Stimulated activated CD8-positive, alpha-beta memory T cell treated with anti-CD3 and anti-CD28 coated beads, Interleukin-7, amount 100 ng/mL, for 48 hours (primary cell): ENCODE measurements at regions not wholly inside any gene's neighbourhood (a gene's known extent, or its start where the extent isn't known, plus 50 kb on each side); places are given as distances from the start of the nearest gene placed in this dataset.
A peak's percentile ranks its signal among the peaks of the same experiment; 100 is the strongest.
"Not testable (repeated sequence)": the region's sequence is repeated elsewhere in the genome, so short reads cannot be mapped to it uniquely, and the experiment has no call there.

Source experiments
- DNase-seq, 2 donors: peaks; one replicate each; pipeline ENCODE4 v3.0.0-alpha.2; 2020; ENCODE audit warnings: low read depth in 1 of 2; ENCODE audit errors: extremely low read depth in 1 of 2

- DNase-seq: no peak
Observed at GRCh38 chr18:56445422-56445821, 193.0 kb downstream of the TXNL1 start.

GRCh38 chr18:56444201-56444600, 194.2 kb downstream of the TXNL1 start:
- no peak for DNase-seq

- no peak for DNase-seq
Observed at GRCh38 chr18:56443166-56443907, 195.1 kb downstream of the TXNL1 start.

- not testable (repeated sequence) for DNase-seq
Observed at GRCh38 chr18:56438480-56438879, 199.9 kb downstream of the TXNL1 start.

GRCh38 chr18:56436651-56437050, 201.7 kb downstream of the TXNL1 start:
- DNase-seq: no peak

- DNase-seq: no peak
Observed at GRCh38 chr18:56433919-56434318, 204.5 kb downstream of the TXNL1 start.

- no peak for DNase-seq
Observed at GRCh38 chr18:56431551-56431950, 206.8 kb downstream of the TXNL1 start.

DNA sequence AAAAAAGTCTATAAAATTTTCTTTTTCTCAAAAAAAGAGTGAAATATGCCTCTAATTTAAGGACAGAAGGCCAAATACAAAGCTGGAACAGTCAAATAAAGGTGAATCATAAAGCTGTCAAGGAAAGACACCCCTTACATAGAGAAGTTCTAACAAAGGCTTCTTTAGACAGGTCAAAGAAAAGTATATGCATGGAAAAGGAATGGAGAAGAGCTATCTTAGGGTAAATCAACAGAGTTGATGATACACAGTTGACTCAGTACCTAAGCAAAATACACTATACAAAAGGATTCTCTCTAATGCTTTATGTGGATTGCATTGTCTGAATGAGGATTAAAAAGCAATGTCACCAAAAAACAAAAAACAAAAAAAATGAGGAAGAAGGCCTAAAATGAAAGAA, 214.8 kb downstream of the TXNL1 start:
- DNase-seq: no peak

- no peak for DNase-seq
Observed at GRCh38 chr18:56421647-56422046, 216.7 kb downstream of the TXNL1 start.

- not testable (repeated sequence) for DNase-seq
Observed at GRCh38 chr18:56420868-56421267, 217.5 kb downstream of the TXNL1 start.

- DNase-seq: no peak
Observed at GRCh38 chr18:56414357-56414756, 224.0 kb downstream of the TXNL1 start.

GRCh38 chr18:56413862-56414261, 224.5 kb downstream of the TXNL1 start:
- no peak for DNase-seq

GRCh38 chr18:56412951-56413350, 225.4 kb downstream of the TXNL1 start:
- DNase-seq: peak in 1 of 2 donors; percentile 1

- no peak for DNase-seq
Observed at GRCh38 chr18:56409736-56410135, 228.7 kb downstream of the TXNL1 start.

DNA sequence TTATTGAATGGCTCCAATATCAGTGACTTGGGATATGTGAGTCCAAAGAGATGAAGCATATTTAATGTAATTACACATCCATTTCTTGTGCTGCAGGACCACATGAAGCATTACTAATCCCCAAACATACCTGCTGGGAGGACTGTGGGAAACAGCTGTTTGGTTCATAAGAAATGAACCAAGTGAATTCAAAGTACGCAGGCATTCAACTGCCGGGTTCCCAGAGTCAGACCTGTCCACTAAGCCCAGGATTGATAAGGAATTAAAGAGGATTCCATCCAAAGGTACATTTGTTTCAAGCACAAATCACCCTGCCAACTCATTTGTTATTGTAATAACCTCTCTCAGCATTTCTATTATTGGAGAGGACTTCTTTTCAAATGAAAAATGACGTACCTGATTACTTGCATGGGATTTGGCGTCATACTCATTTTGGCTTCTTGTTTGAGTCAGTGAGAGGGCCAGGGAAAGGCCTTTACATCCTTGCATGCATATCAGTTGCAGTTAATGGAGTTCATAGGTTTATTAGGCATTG, 230.7 kb downstream of the TXNL1 start:
- no peak for DNase-seq

DNA sequence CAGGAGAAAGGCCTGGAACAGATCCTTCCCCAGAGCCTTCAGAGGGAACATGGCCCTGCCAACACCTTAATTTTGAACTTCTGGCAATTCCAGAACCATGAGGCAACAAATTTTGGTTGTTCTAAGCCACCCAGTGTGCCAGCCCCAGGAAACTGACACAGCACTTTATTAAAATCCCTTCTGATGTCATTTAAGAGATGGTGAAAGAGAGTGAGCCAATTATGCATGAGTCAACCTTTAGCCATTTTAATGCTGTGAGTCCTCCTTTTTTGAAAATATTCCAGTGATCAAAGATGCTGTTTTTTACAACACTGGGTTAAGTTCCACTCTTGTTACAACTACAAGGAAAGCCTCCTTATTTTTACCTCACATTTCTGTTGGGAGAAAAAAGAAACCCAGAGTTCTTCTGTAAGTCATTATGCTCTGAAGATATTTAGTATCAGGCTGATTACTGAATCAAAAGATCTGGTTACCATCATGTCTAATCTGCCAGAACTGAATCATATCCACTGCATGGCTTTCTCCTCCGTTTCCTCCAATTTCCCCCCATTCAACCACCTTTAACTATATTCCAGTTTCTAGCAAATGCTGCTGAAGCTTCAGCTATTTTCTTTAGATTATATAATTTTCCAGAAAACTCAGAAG, 235.4 kb downstream of the TXNL1 start:
- no peak for DNase-seq

DNA sequence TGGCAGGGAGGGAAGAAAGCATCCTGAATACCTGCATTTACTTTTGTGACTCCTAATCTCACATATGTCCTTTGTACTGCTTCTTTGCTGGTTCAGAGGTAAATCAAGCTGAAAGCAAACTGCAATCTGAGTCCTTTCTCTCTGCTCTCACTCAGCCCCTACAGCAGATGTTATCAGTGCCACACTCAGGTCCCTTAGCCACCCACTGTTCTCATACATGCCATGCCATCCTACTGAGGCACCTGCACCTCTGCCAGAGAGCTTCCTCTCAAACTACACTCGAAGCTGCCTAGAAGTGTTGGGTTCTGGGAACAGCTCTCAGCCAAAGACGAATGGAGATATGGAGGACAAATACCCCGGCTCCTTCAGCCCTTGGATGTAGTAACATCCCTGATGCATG, 244.5 kb downstream of the TXNL1 start:
- DNase-seq: no peak

DNA sequence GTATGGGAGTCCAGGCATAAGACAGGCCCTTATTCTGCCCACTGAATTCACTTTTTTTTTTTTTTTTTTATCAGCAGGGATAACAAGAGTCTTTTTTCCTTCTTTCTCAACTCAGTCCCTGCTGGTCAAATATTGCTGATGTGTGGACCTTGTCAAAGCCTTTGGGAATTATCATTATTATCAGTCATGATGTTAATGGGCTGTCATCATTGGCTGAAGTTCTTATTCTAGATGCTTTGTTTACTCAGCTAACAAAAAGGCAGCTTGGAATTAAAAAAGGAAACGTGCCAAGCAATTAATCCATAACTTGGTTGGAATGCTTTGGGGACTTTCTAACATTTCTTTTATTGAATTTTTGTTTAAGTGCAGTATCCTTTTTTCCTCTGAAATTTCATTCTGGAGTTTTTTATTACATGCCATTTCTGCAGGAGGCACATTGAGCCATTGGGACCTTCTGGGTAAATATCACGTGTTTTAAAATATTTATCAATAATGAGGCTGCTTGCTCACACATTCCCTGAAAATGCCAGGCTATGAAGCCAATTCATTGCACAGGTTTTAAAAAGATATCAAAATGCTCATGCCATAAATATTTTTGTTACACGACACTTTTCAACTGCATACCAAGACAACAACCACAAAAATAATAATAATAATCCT, 246.3 kb downstream of the TXNL1 start:
- DNase-seq: no peak

DNA sequence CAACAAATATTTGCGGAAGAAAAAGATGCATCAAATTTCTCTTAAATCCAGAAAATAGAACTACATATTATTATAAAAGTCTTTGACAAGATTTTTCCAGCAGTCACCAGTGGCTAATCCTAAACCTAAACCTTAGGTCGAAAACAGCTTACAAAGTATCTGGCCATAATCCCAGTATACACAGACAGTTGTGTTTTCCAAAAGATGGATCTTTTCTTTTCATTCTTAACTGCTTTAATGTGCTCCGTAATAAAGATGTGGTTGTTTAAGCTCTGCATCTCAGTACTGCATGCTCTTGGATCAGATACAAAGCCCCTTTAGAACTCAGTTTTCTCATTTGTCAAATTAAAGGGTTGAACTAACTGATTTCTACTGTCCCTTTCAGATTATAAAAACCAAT, 247.8 kb downstream of the TXNL1 start:
- DNase-seq: no peak

DNA sequence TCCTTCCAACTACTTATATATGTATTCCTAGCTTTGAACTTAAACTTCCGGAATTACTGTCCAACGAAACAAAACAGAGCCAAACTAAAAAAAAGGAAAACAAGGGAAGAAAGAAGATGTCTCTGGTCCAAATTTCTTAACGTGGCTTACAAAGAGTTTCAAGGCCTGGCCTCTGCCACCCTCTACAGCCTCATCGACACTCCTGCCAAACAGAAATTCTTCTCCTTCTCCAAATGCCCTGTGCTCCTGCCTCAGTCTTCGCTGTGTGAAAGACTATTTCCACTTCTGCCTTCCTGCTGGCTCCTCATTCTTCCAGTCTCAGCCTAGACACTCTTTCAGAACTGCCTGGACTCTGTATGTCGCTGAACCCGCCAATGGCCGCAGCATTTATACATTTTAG, 249.2 kb downstream of the TXNL1 start:
- no peak for DNase-seq

DNA sequence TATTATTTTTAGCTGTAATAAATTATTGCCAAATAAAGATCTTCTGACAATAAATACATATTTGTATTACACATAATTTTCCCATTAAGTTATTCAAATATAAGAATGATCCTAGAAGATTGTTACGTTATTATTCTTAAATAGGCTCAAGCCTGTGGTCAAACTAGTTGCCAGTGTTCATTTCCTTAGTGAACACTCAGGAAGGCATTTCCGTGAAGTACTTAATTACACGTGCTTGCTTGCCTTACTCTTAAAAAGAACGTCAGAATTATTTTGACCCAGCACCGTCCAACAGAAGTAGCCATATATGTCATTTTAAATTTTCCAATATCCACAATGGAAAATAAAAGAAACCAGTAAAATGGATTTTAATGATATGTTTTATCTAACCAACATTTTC, 249.8 kb downstream of the TXNL1 start:
- no peak for DNase-seq

DNA sequence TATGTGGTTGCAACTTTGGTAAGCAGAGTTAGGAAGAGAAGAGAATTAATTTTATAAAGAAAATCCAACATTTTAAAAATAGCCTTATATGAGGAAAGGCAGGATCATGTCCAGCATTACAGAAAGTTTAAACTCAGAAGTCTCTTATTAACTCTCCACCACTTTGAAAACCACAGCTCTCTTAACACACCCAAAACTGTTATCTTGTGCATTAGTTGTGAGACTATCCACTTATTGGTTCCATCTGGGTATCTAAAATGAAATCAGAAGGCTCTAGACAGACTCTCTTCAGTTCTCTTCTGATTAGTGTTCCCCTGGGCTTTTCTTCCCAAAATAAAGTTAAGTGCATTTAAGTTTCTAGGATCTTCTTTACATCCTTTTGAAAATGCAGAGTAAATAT, 251.5 kb downstream of the TXNL1 start:
- no peak for DNase-seq
